ENCODE measurements at regions not wholly inside any gene's neighbourhood (a gene's known extent, or its start where the extent isn't known, plus 50 kb on each side); places are given as distances from the start of the nearest gene placed in this dataset.

GRCh38 chr9:134220311-134220710, 55.9 kb upstream of the RNU6ATAC start:
- Histone ChIP-seq H3K36me3 (ENCODE audit: control insufficient read depth in 2 of 2, insufficient read depth in 2 of 2, low read length in 1 of 2) (no peaks in the 10 kb centered on the region), H3K9me3 (ENCODE audit: control insufficient read depth in 2 of 2, insufficient read depth in 1 of 2, low read depth in 1 of 2, low read length in 1 of 2) (no peaks in the 10 kb centered on the region), H3K27me3 (ENCODE audit: control insufficient read depth in 1 of 2, insufficient read depth in 2 of 2, low read length in 2 of 2) (no peaks in the 10 kb centered on the region), H3K4me1 (ENCODE audit: control insufficient read depth in 2 of 2, insufficient read depth in 2 of 2, low read length in 1 of 2) (peaks cover 2 to 4% of the 10 kb centered on the region in 2 donors), H3K27ac (ENCODE audit: low read depth in 2 of 2, low read length in 1 of 2) (no peak overlapping the region), H3K4me3 (ENCODE audit: low read depth in 1 of 2, low read length in 2 of 2) (no peak overlapping the region)
- 82 to 88% methylated on average over 13 of the region's 13 CpGs for WGBS, 2 donors

DNA sequence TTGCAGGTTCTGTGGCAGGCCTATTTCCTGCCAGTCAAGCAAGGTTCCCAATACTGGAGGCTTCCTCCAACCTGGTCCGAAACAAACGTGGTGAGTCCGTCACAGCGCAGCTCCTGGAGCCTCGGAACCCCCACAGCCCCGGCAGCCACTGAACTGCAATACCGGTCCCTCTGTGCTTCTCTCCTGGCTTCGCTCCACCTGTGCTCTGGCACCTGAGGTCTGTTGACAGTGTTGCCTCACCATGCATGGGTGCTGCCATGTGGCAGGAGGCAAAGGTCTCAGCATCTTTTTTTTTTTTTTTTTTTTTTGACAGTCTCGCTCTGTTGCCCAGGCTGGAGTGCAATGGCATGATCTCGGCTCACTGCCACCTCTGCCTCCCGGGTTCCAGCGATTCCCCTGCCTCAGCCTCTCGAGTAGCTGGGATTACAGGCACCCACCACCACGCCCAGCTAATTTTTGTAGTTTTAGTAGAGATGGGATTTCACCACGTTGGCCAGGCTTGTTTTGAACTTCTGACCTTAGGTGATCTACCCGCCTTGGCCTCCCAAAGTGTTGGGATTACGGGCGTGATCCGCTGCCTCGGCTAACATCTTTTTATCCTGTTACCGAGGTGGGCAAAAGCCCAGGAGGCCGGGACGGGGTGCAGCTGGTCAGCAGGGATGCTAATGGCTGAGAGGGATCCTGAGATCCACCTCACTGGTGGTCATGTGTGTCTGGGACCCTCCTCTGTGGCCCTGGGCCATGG, 57.1 kb upstream of the RNU6ATAC start:
- H3K9me3 ChIP-seq (ENCODE audit: control insufficient read depth in 2 of 2, insufficient read depth in 1 of 2, low read depth in 1 of 2, low read length in 1 of 2): no peaks in the 10 kb centered on the region
- H3K4me3 ChIP-seq (ENCODE audit: low read depth in 1 of 2, low read length in 2 of 2): no peak overlapping the region
- no peak overlapping the region for H3K27ac ChIP-seq (ENCODE audit: low read depth in 2 of 2, low read length in 1 of 2)
- H3K4me1 ChIP-seq (ENCODE audit: control insufficient read depth in 2 of 2, insufficient read depth in 2 of 2, low read length in 1 of 2): peaks cover 2 to 3% of the 10 kb centered on the region in 2 donors
- 57 to 60% methylated on average over 22 to 23 of the region's 23 CpGs for WGBS, 2 donors
- H3K27me3 ChIP-seq (ENCODE audit: control insufficient read depth in 1 of 2, insufficient read depth in 2 of 2, low read length in 2 of 2): no peaks in the 10 kb centered on the region
- no peaks in the 10 kb centered on the region for H3K36me3 ChIP-seq (ENCODE audit: control insufficient read depth in 2 of 2, insufficient read depth in 2 of 2, low read length in 1 of 2)

DNA sequence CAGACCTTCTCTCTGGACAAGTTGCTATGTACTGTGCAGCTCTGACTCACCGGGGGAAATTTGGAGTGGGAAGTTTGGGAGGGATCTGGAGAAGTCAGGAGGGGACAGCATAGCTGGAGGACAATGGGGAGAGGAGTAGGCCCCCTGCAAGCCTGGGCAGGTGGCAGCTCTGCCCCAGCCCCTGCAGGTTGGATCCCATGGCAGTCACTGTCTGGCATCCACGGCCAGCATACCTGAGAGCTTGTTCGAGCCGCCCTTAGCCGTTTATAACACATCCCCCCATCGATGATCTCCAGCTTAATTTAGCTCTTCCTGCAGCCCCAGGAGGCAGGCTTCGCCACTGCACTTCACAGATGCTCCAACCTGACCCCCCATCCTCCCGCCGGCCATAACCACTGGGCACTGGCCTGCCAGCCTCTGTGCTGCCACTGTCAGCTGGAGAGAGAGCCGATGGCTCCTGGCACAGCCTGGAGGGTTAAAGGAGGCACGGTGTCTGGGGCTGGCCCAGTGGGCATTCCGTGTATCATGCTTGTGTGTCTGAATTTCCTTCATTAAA, 57.7 kb upstream of the RNU6ATAC start:
- Histone ChIP-seq H3K4me1 (ENCODE audit: control insufficient read depth in 2 of 2, insufficient read depth in 2 of 2, low read length in 1 of 2) (peaks cover 2 to 3% of the 10 kb centered on the region in 2 donors), H3K27me3 (ENCODE audit: control insufficient read depth in 1 of 2, insufficient read depth in 2 of 2, low read length in 2 of 2) (no peaks in the 10 kb centered on the region), H3K36me3 (ENCODE audit: control insufficient read depth in 2 of 2, insufficient read depth in 2 of 2, low read length in 1 of 2) (no peaks in the 10 kb centered on the region), H3K27ac (ENCODE audit: low read depth in 2 of 2, low read length in 1 of 2) (no peak overlapping the region), H3K9me3 (ENCODE audit: control insufficient read depth in 2 of 2, insufficient read depth in 1 of 2, low read depth in 1 of 2, low read length in 1 of 2) (no peaks in the 10 kb centered on the region), H3K4me3 (ENCODE audit: low read depth in 1 of 2, low read length in 2 of 2) (no peak overlapping the region)
- WGBS, 2 donors: 44% methylated on average over 12 of the region's 12 CpGs

DNA sequence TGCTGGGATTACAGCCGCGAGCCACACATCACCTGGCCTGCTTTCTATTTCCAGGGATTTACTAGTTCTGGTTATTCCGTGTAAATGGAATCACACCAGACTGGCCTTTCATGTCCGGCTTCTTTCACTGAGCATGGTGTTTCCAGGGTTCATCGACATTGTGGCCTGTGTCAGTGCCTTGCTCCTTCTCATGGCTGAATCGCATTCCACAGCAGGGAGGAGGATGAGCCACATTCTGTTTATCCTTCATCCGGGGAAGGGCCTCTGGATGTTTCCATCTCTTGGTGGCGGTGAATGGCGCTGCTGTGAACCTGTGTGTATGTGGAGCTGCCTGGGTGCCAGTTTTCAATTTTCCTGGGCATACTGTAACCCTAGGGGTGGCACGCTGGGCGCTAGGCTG, 58.7 kb upstream of the RNU6ATAC start:
- 77 to 78% methylated on average over 11 of the region's 11 CpGs for WGBS, 2 donors
- no peaks in the 10 kb centered on the region for H3K27me3 ChIP-seq (ENCODE audit: control insufficient read depth in 1 of 2, insufficient read depth in 2 of 2, low read length in 2 of 2)
- no peak overlapping the region for H3K4me3 ChIP-seq (ENCODE audit: low read depth in 1 of 2, low read length in 2 of 2)
- H3K9me3 ChIP-seq (ENCODE audit: control insufficient read depth in 2 of 2, insufficient read depth in 1 of 2, low read depth in 1 of 2, low read length in 1 of 2): no peaks in the 10 kb centered on the region
- H3K36me3 ChIP-seq (ENCODE audit: control insufficient read depth in 2 of 2, insufficient read depth in 2 of 2, low read length in 1 of 2): no peaks in the 10 kb centered on the region
- no peak overlapping the region for H3K27ac ChIP-seq (ENCODE audit: low read depth in 2 of 2, low read length in 1 of 2)
- peaks cover 2 to 3% of the 10 kb centered on the region in 2 donors for H3K4me1 ChIP-seq (ENCODE audit: control insufficient read depth in 2 of 2, insufficient read depth in 2 of 2, low read length in 1 of 2)

DNA sequence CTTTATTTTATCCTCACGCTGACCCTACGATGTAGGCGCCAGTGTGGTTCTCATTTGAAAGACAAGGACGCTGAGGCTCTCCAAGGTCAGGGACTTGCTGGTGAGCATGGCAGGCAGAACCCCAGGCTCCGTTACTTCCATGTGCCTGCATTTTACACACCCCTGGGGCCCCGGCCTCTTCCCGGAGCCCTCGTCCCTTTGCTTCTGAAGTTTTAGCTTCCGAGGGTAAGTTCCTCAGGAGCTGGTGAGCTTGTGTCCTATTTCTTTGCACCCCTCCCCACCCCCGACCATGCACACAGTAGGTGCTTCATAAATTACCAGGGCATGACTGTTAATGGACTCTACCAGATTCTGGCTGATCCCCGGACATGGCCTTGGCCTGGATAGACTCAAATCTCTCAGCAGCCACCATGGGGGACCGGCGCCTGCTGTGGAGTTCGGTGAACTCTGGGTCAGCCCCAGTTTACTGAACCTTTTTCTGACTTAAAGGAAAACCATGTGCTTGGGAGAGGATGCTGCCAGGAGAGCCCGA, 59.3 kb upstream of the RNU6ATAC start:
- H3K4me1 ChIP-seq (ENCODE audit: control insufficient read depth in 2 of 2, insufficient read depth in 2 of 2, low read length in 1 of 2): peaks cover 2 to 3% of the 10 kb centered on the region in 2 donors
- H3K4me3 ChIP-seq (ENCODE audit: low read depth in 1 of 2, low read length in 2 of 2): no peak overlapping the region
- WGBS, 2 donors: 75 to 90% methylated on average over 15 of the region's 15 CpGs
- no peaks in the 10 kb centered on the region for H3K9me3 ChIP-seq (ENCODE audit: control insufficient read depth in 2 of 2, insufficient read depth in 1 of 2, low read depth in 1 of 2, low read length in 1 of 2)
- H3K36me3 ChIP-seq (ENCODE audit: control insufficient read depth in 2 of 2, insufficient read depth in 2 of 2, low read length in 1 of 2): no peaks in the 10 kb centered on the region
- no peaks in the 10 kb centered on the region for H3K27me3 ChIP-seq (ENCODE audit: control insufficient read depth in 1 of 2, insufficient read depth in 2 of 2, low read length in 2 of 2)
- H3K27ac ChIP-seq (ENCODE audit: low read depth in 2 of 2, low read length in 1 of 2): no peak overlapping the region

DNA sequence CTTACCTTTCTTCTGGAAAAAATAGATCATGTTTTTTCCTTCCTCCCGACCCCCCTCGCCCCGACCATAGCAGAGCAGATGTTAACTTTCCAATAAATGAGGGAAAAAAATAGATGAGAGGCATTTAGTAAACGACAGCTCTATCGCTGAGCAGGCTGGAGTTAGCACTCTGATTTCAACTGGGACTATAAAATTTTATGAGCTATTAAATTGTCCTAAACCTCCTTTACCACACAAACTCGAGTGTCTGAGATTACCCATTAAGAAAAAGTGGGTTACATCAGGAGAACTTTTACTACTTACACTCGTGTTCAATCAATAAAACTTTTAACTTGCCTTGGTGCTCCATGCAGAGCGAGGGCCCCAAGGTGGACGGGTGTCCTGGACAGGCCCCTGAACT, 59.8 kb upstream of the RNU6ATAC start:
- H3K27me3 ChIP-seq (ENCODE audit: control insufficient read depth in 1 of 2, insufficient read depth in 2 of 2, low read length in 2 of 2): no peaks in the 10 kb centered on the region
- H3K4me1 ChIP-seq (ENCODE audit: control insufficient read depth in 2 of 2, insufficient read depth in 2 of 2, low read length in 1 of 2): peaks cover 2 to 3% of the 10 kb centered on the region in 2 donors
- no peak overlapping the region for H3K27ac ChIP-seq (ENCODE audit: low read depth in 2 of 2, low read length in 1 of 2)
- H3K36me3 ChIP-seq (ENCODE audit: control insufficient read depth in 2 of 2, insufficient read depth in 2 of 2, low read length in 1 of 2): no peaks in the 10 kb centered on the region
- no peak overlapping the region for H3K4me3 ChIP-seq (ENCODE audit: low read depth in 1 of 2, low read length in 2 of 2)
- 69 to 83% methylated on average over 9 of the region's 9 CpGs for WGBS, 2 donors
- H3K9me3 ChIP-seq (ENCODE audit: control insufficient read depth in 2 of 2, insufficient read depth in 1 of 2, low read depth in 1 of 2, low read length in 1 of 2): no peaks in the 10 kb centered on the region

DNA sequence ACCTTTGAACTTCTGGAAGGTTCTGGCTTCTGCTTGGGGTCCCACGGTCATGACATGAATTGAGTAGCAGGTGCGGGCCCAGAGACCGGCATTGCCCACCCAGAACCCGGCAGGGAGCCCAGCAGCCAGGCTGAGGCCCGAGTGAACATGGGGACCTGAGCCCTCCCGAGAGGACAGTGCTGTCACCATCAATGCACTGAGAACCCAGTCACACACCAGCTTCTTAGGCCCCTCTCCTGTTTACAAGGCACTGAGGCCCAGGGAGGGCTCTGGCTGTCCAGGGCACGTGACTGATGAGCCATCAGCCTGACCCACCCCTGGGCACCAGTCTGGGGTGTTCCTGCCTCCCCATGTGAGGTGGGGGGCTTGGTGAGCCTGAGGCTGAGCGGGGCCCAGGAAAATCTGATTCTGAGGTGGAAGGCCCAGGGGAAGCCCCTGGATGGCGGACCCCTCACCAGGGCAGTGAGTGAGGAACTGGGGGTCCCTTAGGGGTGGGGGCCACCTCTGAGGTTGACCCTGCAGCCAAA, 60.3 kb upstream of the RNU6ATAC start:
- H3K27me3 ChIP-seq (ENCODE audit: control insufficient read depth in 1 of 2, insufficient read depth in 2 of 2, low read length in 2 of 2): no peaks in the 10 kb centered on the region
- 84 to 87% methylated on average over 9 of the region's 9 CpGs for WGBS, 2 donors
- H3K9me3 ChIP-seq (ENCODE audit: control insufficient read depth in 2 of 2, insufficient read depth in 1 of 2, low read depth in 1 of 2, low read length in 1 of 2): no peaks in the 10 kb centered on the region
- H3K27ac ChIP-seq (ENCODE audit: low read depth in 2 of 2, low read length in 1 of 2): no peak overlapping the region
- peaks cover 2 to 3% of the 10 kb centered on the region in 2 donors for H3K4me1 ChIP-seq (ENCODE audit: control insufficient read depth in 2 of 2, insufficient read depth in 2 of 2, low read length in 1 of 2)
- H3K36me3 ChIP-seq (ENCODE audit: control insufficient read depth in 2 of 2, insufficient read depth in 2 of 2, low read length in 1 of 2): no peaks in the 10 kb centered on the region
- H3K4me3 ChIP-seq (ENCODE audit: low read depth in 1 of 2, low read length in 2 of 2): no peak overlapping the region

DNA sequence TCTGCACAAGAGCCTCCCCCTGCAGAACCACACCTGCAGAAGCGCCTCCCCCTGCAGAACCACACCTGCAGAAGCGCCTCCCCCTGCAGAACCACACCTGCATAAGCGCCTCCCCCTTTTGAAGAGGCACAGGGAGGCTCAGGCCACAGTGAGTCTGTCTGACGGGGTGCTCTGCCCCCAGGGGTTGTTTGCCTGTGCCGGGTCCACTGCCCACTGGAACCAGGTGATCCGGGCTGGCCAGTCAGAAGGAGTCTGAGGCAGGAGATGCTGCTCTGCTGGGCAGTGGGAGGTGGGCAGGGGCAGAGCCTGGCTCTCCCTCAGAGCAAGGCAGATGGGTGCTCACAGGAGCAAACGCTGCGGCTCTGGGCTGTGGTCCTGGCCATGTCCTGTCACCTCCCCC, 60.8 kb upstream of the RNU6ATAC start:
- Histone ChIP-seq H3K36me3 (ENCODE audit: control insufficient read depth in 2 of 2, insufficient read depth in 2 of 2, low read length in 1 of 2) (no peaks in the 10 kb centered on the region), H3K27ac (ENCODE audit: low read depth in 2 of 2, low read length in 1 of 2) (no peak overlapping the region), H3K4me1 (ENCODE audit: control insufficient read depth in 2 of 2, insufficient read depth in 2 of 2, low read length in 1 of 2) (peaks cover 2 to 3% of the 10 kb centered on the region in 2 donors), H3K9me3 (ENCODE audit: control insufficient read depth in 2 of 2, insufficient read depth in 1 of 2, low read depth in 1 of 2, low read length in 1 of 2) (no peaks in the 10 kb centered on the region), H3K4me3 (ENCODE audit: low read depth in 1 of 2, low read length in 2 of 2) (no peak overlapping the region), H3K27me3 (ENCODE audit: control insufficient read depth in 1 of 2, insufficient read depth in 2 of 2, low read length in 2 of 2) (no peaks in the 10 kb centered on the region)
- WGBS, 2 donors: 71 to 72% methylated on average over 8 of the region's 8 CpGs

DNA sequence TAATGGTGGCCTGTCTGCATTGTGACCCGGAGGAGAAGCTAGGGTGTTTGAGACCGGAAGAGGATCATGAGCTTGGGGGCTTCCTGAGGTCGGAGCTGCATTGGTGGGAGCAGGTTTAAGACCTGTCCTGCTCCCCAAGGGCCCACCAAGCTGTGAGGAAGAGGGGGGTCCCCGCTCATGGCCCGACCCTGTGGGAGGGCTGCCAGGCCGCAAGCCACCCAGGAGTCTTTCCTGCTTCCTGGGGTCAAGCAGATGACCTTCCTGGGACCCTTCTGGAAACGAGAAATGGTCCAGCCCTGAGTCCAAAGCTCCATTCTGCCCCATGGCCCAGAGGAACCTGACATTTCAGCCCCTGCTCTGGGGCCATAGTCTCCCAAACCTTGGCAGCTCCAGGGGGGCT, 61.5 kb upstream of the RNU6ATAC start:
- Histone ChIP-seq H3K27me3 (ENCODE audit: control insufficient read depth in 1 of 2, insufficient read depth in 2 of 2, low read length in 2 of 2) (no peaks in the 10 kb centered on the region), H3K4me3 (ENCODE audit: low read depth in 1 of 2, low read length in 2 of 2) (no peak overlapping the region), H3K9me3 (ENCODE audit: control insufficient read depth in 2 of 2, insufficient read depth in 1 of 2, low read depth in 1 of 2, low read length in 1 of 2) (no peaks in the 10 kb centered on the region), H3K27ac (ENCODE audit: low read depth in 2 of 2, low read length in 1 of 2) (no peak overlapping the region), H3K4me1 (ENCODE audit: control insufficient read depth in 2 of 2, insufficient read depth in 2 of 2, low read length in 1 of 2) (peaks cover 2 to 10% of the 10 kb centered on the region in 2 donors), H3K36me3 (ENCODE audit: control insufficient read depth in 2 of 2, insufficient read depth in 2 of 2, low read length in 1 of 2) (no peaks in the 10 kb centered on the region)
- WGBS, 2 donors: 79 to 81% methylated on average over 7 of the region's 7 CpGs
